Dermis microvascular lymphatic vessel endothelial cell (primary cell): ENCODE measurements at regions not wholly inside any gene's neighbourhood (a gene's known extent, or its start where the extent isn't known, plus 50 kb on each side); places are given as distances from the start of the nearest gene placed in this dataset.
"Not testable (repeated sequence)": the region's sequence is repeated elsewhere in the genome, so short reads cannot be mapped to it uniquely, and the experiment has no call there.

Experiments used
- DNase-seq, 2 donors: peaks; one replicate each; pipeline versions ENCODE4 v3.0.0 to v3.0.0-alpha.2; 2010; ENCODE audit warnings: low read depth in 2 of 2

DNA sequence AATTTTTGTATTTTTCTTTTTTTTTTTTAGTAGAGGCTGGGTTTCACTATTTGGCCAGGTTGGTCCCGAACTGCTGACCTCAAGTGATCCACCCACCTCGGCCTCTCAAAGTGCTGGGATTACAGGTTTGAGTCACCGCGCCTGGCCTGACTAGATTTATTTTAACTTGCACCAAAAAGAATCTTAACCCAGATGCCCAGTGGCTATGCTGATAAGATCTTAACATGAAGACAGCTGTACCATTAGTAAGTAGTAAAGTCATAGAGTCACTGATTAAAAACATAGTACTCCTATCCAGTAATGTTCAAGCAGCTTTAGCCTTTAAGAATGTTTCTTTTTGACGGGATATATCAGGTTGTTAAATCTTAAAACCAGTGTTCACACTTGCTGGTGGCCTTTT is 1061.8 kb upstream of the FLRT2 start:
- DNase-seq: no peak

GRCh38 chr14:84477996-84478395 is 1051.9 kb upstream of the FLRT2 start:
- no peak for DNase-seq

- peak in 1 of 2 donors; percentile 58 for DNase-seq
These were observed 1047.5 kb upstream of the FLRT2 start for GRCh38 chr14:84482256-84483071.

DNA sequence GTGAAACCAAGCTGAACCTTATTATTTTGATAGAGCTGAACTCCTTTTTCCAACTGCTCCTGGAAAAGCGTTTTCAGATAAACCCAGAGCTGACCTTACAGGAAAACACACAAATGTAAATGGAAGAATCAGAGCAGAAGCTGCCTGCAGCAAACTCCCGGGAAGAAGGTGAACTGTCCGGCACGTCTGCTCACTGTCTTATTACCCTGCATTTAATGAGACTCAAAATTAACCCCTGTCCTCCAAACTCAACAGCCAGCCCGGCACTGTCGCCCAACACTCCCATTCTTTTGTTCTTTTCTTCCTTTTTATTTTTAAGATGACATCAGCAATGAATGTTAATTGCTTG is 1046.9 kb upstream of the FLRT2 start:
- peak in 1 of 2 donors; percentile 26 for DNase-seq

DNA sequence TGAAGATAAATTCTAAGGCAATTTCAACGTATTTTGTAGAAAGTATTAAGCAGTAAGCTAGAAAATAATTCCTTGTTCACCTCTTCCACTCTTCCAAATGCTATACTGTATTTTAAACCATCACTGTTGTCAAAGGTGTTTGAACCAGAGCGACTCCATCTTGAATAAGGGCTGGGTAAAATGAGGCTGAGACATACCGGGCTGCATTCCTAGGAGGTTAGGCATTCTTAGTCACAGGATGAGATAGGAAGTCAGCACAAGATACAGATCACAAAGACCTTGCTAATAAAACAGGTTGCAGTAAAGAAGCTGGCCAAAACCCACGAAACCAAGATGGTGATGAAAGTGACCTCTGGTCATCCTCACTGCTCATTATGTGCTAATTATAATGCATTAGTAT is 1045.7 kb upstream of the FLRT2 start:
- DNase-seq: not testable (repeated sequence)

GRCh38 chr14:84485036-84485435 is 1044.9 kb upstream of the FLRT2 start:
- no peak for DNase-seq

- DNase-seq: peak in 1 of 2 donors; percentile 46
These were observed 1039.9 kb upstream of the FLRT2 start for GRCh38 chr14:84490081-84490480.

GRCh38 chr14:84492685-84493084 is 1037.3 kb upstream of the FLRT2 start:
- no peak for DNase-seq

- DNase-seq: no peak
These were observed 1036.2 kb upstream of the FLRT2 start for GRCh38 chr14:84493779-84494178.

GRCh38 chr14:84496677-84497076 is 1033.3 kb upstream of the FLRT2 start:
- no peak for DNase-seq

GRCh38 chr14:84512823-84513222 is 1017.1 kb upstream of the FLRT2 start:
- not testable (repeated sequence) for DNase-seq

GRCh38 chr14:84519836-84520235 is 1010.1 kb upstream of the FLRT2 start:
- DNase-seq: no peak

DNA sequence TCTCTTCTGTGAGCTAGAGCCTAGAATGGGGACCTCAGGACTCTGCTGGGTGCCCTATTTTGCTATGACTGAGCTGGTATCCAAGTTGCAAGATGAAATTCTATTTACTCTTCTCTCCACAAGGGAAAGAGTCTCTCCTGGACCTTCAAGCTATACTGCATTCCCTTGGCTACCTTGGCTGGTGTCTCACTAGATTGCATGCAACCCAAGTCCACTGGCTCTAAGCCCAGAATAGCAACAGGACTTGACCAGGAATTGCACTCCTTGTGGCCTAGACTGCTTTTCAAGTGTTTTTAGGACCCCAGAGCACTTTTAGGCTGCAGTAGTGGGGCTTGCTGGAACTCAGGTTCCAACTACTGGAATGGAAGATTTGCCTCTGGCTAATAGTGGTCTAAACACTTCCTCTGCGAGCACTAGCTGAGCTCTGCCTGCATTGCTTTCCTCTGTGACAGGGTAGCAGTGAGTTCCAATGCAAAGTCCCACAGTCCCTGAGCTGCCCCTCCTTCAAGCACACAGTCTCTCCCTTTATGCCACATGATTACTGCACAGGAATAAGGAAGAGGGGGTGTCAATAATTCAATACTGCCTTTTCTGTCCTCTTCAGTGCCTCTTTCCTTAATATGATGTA is 1009.1 kb upstream of the FLRT2 start:
- no peak for DNase-seq

GRCh38 chr14:84523746-84524145 is 1006.2 kb upstream of the FLRT2 start:
- DNase-seq: no peak

DNA sequence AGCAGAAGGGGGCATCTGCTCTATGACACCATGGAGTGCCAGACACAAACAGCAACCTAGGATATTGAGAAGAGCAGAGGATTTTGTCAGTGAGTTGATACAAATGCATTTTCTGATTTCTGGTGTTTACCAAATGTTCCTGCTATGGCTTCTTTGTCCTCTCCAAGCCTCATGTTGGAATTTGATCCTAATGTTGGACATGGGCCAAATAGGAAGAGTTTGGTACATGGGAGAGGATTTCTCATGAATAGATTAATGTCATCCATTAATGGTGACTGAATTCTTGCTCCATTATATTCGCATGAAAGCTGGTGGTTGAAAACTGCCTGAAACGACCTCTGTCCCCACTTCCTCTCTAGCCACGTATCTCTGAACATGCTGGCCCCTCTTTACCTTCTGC is 1002.2 kb upstream of the FLRT2 start:
- peak; percentile 15 to 45 for DNase-seq

GRCh38 chr14:84532016-84532415 is 997.9 kb upstream of the FLRT2 start:
- DNase-seq: no peak

GRCh38 chr14:84533181-84533725 is 996.7 kb upstream of the FLRT2 start:
- DNase-seq: no peak

- no peak for DNase-seq
These were observed 996.2 kb upstream of the FLRT2 start for GRCh38 chr14:84533791-84534190.

DNA sequence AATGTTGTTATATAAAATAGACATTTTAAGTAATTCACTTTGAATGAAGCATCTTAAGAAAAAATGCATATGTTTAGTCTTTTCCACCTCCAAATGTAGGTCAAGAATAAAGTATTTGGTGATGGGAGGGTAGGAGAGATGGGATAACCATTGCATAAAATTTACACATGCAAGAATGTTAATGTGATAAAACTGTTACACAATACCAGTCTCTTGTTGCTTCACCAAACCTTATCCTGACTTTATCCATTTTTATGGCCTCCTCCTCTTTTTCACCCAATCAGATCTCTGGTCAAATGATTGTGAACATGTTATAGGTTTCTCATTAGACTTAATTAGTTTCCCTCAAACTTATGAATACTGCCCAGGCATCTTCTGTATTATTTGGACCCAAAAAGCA is 994.5 kb upstream of the FLRT2 start:
- DNase-seq: no peak

- DNase-seq: no peak
These were observed 994.0 kb upstream of the FLRT2 start for GRCh38 chr14:84535976-84536375.

- no peak for DNase-seq
These were observed 988.9 kb upstream of the FLRT2 start for GRCh38 chr14:84541018-84541417.

GRCh38 chr14:84543859-84544258 is 986.1 kb upstream of the FLRT2 start:
- DNase-seq: no peak
